ENCODE measurements at regions not wholly inside any gene's neighbourhood (a gene's known extent, or its start where the extent isn't known, plus 50 kb on each side); places are given as distances from the start of the nearest gene placed in this dataset.

- no CpG with 5 or more reads among the region's 2 CpGs for WGBS (ENCODE audit: insufficient coverage, insufficient read length)
- Histone ChIP-seq H3K36me3 (ENCODE audit: control insufficient read depth, insufficient read depth, low read length) (no peaks in the 10 kb centered on the region), H3K4me1 (ENCODE audit: control insufficient read depth, insufficient read depth, low read length) (no peaks in the 10 kb centered on the region), H3K4me3 (ENCODE audit: low read length) (no peak overlapping the region), H3K9me3 (ENCODE audit: control insufficient read depth, insufficient read depth, low read length) (no peaks in the 10 kb centered on the region), H3K27ac (ENCODE audit: low read length) (no peak overlapping the region), H3K27me3 (ENCODE audit: control insufficient read depth, insufficient read depth, low read length) (no peaks in the 10 kb centered on the region)
- DNase-seq (ENCODE audit: low read depth, low spot score) = no peak
Observed at GRCh38 chr5:113809626-113810025, 296.1 kb downstream of the YTHDC2 start.

GRCh38 chr5:113813466-113813865, 300.0 kb downstream of the YTHDC2 start:
- no peaks in the 10 kb centered on the region for H3K27me3 ChIP-seq (ENCODE audit: control insufficient read depth, insufficient read depth, low read length)
- no peak for DNase-seq (ENCODE audit: low read depth, low spot score)
- H3K4me1 ChIP-seq (ENCODE audit: control insufficient read depth, insufficient read depth, low read length) = no peaks in the 10 kb centered on the region
- H3K36me3 ChIP-seq (ENCODE audit: control insufficient read depth, insufficient read depth, low read length) = no peaks in the 10 kb centered on the region
- H3K27ac ChIP-seq (ENCODE audit: low read length) = no peak overlapping the region
- H3K9me3 ChIP-seq (ENCODE audit: control insufficient read depth, insufficient read depth, low read length) = no peaks in the 10 kb centered on the region
- H3K4me3 ChIP-seq (ENCODE audit: low read length) = no peak overlapping the region

- Histone ChIP-seq H3K4me3 (ENCODE audit: low read length) (no peak overlapping the region), H3K36me3 (ENCODE audit: control insufficient read depth, insufficient read depth, low read length) (no peaks in the 10 kb centered on the region), H3K27me3 (ENCODE audit: control insufficient read depth, insufficient read depth, low read length) (no peaks in the 10 kb centered on the region), H3K27ac (ENCODE audit: low read length) (no peak overlapping the region), H3K4me1 (ENCODE audit: control insufficient read depth, insufficient read depth, low read length) (no peaks in the 10 kb centered on the region), H3K9me3 (ENCODE audit: control insufficient read depth, insufficient read depth, low read length) (no peaks in the 10 kb centered on the region)
- WGBS (ENCODE audit: insufficient coverage, insufficient read length) = no CpG with 5 or more reads among the region's 3 CpGs
- DNase-seq (ENCODE audit: low read depth, low spot score) = no peak
Observed at GRCh38 chr5:113817683-113818082, 304.2 kb downstream of the YTHDC2 start.

- WGBS (ENCODE audit: insufficient coverage, insufficient read length) = no CpG with 5 or more reads among the region's 3 CpGs
- H3K4me1 ChIP-seq (ENCODE audit: control insufficient read depth, insufficient read depth, low read length) = no peaks in the 10 kb centered on the region
- H3K27ac ChIP-seq (ENCODE audit: low read length) = no peak overlapping the region
- no peak overlapping the region for H3K4me3 ChIP-seq (ENCODE audit: low read length)
- DNase-seq (ENCODE audit: low read depth, low spot score) = no peak
- no peaks in the 10 kb centered on the region for H3K9me3 ChIP-seq (ENCODE audit: control insufficient read depth, insufficient read depth, low read length)
- H3K36me3 ChIP-seq (ENCODE audit: control insufficient read depth, insufficient read depth, low read length) = no peaks in the 10 kb centered on the region
- no peaks in the 10 kb centered on the region for H3K27me3 ChIP-seq (ENCODE audit: control insufficient read depth, insufficient read depth, low read length)
Observed at GRCh38 chr5:113823696-113824095, 310.2 kb downstream of the YTHDC2 start.

- no CpG with 5 or more reads among the region's 2 CpGs for WGBS (ENCODE audit: insufficient coverage, insufficient read length)
- no peak overlapping the region for H3K27ac ChIP-seq (ENCODE audit: low read length)
- H3K9me3 ChIP-seq (ENCODE audit: control insufficient read depth, insufficient read depth, low read length) = no peaks in the 10 kb centered on the region
- no peak overlapping the region for H3K4me3 ChIP-seq (ENCODE audit: low read length)
- H3K4me1 ChIP-seq (ENCODE audit: control insufficient read depth, insufficient read depth, low read length) = no peaks in the 10 kb centered on the region
- no peaks in the 10 kb centered on the region for H3K36me3 ChIP-seq (ENCODE audit: control insufficient read depth, insufficient read depth, low read length)
- no peak for DNase-seq (ENCODE audit: low read depth, low spot score)
- no peaks in the 10 kb centered on the region for H3K27me3 ChIP-seq (ENCODE audit: control insufficient read depth, insufficient read depth, low read length)
Observed at GRCh38 chr5:113824307-113824706, 310.8 kb downstream of the YTHDC2 start.

GRCh38 chr5:113825176-113825575, 311.7 kb downstream of the YTHDC2 start:
- H3K27me3 ChIP-seq (ENCODE audit: control insufficient read depth, insufficient read depth, low read length) = no peaks in the 10 kb centered on the region
- no peaks in the 10 kb centered on the region for H3K4me1 ChIP-seq (ENCODE audit: control insufficient read depth, insufficient read depth, low read length)
- H3K9me3 ChIP-seq (ENCODE audit: control insufficient read depth, insufficient read depth, low read length) = no peaks in the 10 kb centered on the region
- DNase-seq (ENCODE audit: low read depth, low spot score) = no peak
- H3K36me3 ChIP-seq (ENCODE audit: control insufficient read depth, insufficient read depth, low read length) = no peaks in the 10 kb centered on the region
- H3K4me3 ChIP-seq (ENCODE audit: low read length) = no peak overlapping the region
- no peak overlapping the region for H3K27ac ChIP-seq (ENCODE audit: low read length)

GRCh38 chr5:113846941-113847340, 333.4 kb downstream of the YTHDC2 start:
- no CpG with 5 or more reads among the region's 5 CpGs for WGBS (ENCODE audit: insufficient coverage, insufficient read length)
- Histone ChIP-seq H3K4me3 (ENCODE audit: low read length) (no peak overlapping the region), H3K9me3 (ENCODE audit: control insufficient read depth, insufficient read depth, low read length) (no peaks in the 10 kb centered on the region), H3K36me3 (ENCODE audit: control insufficient read depth, insufficient read depth, low read length) (no peaks in the 10 kb centered on the region), H3K27ac (ENCODE audit: low read length) (no peak overlapping the region), H3K4me1 (ENCODE audit: control insufficient read depth, insufficient read depth, low read length) (peaks cover 2% of the 10 kb centered on the region; the same call in 1 of the 2 replicates), H3K27me3 (ENCODE audit: control insufficient read depth, insufficient read depth, low read length) (no peaks in the 10 kb centered on the region)
- no peak for DNase-seq (ENCODE audit: low read depth, low spot score)

- H3K27ac ChIP-seq (ENCODE audit: low read length) = no peak overlapping the region
- no peak for DNase-seq (ENCODE audit: low read depth, low spot score)
- no peaks in the 10 kb centered on the region for H3K9me3 ChIP-seq (ENCODE audit: control insufficient read depth, insufficient read depth, low read length)
- H3K36me3 ChIP-seq (ENCODE audit: control insufficient read depth, insufficient read depth, low read length) = no peaks in the 10 kb centered on the region
- H3K4me1 ChIP-seq (ENCODE audit: control insufficient read depth, insufficient read depth, low read length) = no peaks in the 10 kb centered on the region
- no peaks in the 10 kb centered on the region for H3K27me3 ChIP-seq (ENCODE audit: control insufficient read depth, insufficient read depth, low read length)
- H3K4me3 ChIP-seq (ENCODE audit: low read length) = no peak overlapping the region
Observed at GRCh38 chr5:113864437-113864836, 350.9 kb downstream of the YTHDC2 start.

GRCh38 chr5:113866763-113867162, 353.3 kb downstream of the YTHDC2 start:
- H3K9me3 ChIP-seq (ENCODE audit: control insufficient read depth, insufficient read depth, low read length) = no peaks in the 10 kb centered on the region
- H3K36me3 ChIP-seq (ENCODE audit: control insufficient read depth, insufficient read depth, low read length) = no peaks in the 10 kb centered on the region
- no peak for DNase-seq (ENCODE audit: low read depth, low spot score)
- no peak overlapping the region for H3K4me3 ChIP-seq (ENCODE audit: low read length)
- no peak overlapping the region for H3K27ac ChIP-seq (ENCODE audit: low read length)
- no peaks in the 10 kb centered on the region for H3K27me3 ChIP-seq (ENCODE audit: control insufficient read depth, insufficient read depth, low read length)
- no peaks in the 10 kb centered on the region for H3K4me1 ChIP-seq (ENCODE audit: control insufficient read depth, insufficient read depth, low read length)

GRCh38 chr5:113869611-113870010, 356.1 kb downstream of the YTHDC2 start:
- WGBS (ENCODE audit: insufficient coverage, insufficient read length) = no CpG with 5 or more reads among the region's 3 CpGs
- Histone ChIP-seq H3K4me1 (ENCODE audit: control insufficient read depth, insufficient read depth, low read length) (no peaks in the 10 kb centered on the region), H3K9me3 (ENCODE audit: control insufficient read depth, insufficient read depth, low read length) (no peaks in the 10 kb centered on the region)

GRCh38 chr5:113871972-113872371, 358.5 kb downstream of the YTHDC2 start:
- H3K4me3 ChIP-seq (ENCODE audit: low read length) = no peak overlapping the region
- H3K9me3 ChIP-seq (ENCODE audit: control insufficient read depth, insufficient read depth, low read length) = no peaks in the 10 kb centered on the region
- no peak overlapping the region for H3K27ac ChIP-seq (ENCODE audit: low read length)
- no CpG with 5 or more reads among the region's 4 CpGs for WGBS (ENCODE audit: insufficient coverage, insufficient read length)
- no peaks in the 10 kb centered on the region for H3K4me1 ChIP-seq (ENCODE audit: control insufficient read depth, insufficient read depth, low read length)
- no peak for DNase-seq (ENCODE audit: low read depth, low spot score)
- no peaks in the 10 kb centered on the region for H3K36me3 ChIP-seq (ENCODE audit: control insufficient read depth, insufficient read depth, low read length)
- H3K27me3 ChIP-seq (ENCODE audit: control insufficient read depth, insufficient read depth, low read length) = no peaks in the 10 kb centered on the region

More at GRCh38 chr5:113869611-113870010, 356.1 kb downstream of the YTHDC2 start:
- no peaks in the 10 kb centered on the region for H3K27me3 ChIP-seq (ENCODE audit: control insufficient read depth, insufficient read depth, low read length)
- no peaks in the 10 kb centered on the region for H3K36me3 ChIP-seq (ENCODE audit: control insufficient read depth, insufficient read depth, low read length)
- no peak overlapping the region for H3K4me3 ChIP-seq (ENCODE audit: low read length)
- no peak overlapping the region for H3K27ac ChIP-seq (ENCODE audit: low read length)
- DNase-seq (ENCODE audit: low read depth, low spot score) = no peak

All from iPS DF 6.9 (cell line).